H9 (cell line): ENCODE measurements at regions not wholly inside any gene's neighbourhood (a gene's known extent, or its start where the extent isn't known, plus 50 kb on each side); places are given as distances from the start of the nearest gene placed in this dataset.

Experiments
- DNase-seq: peaks from one replicate; pipeline ENCODE4 v3.0.0-alpha.2; 2017
- H2AFZ ChIP-seq: one replicate; pipeline ENCODE4 v1.6.1; 2013; ENCODE audit warnings: mild to moderate bottlenecking, low read length, control low read depth, moderate library complexity
- H2AK5ac ChIP-seq: 2 replicates; pipeline ENCODE4 v1.6.1; 2013; ENCODE audit warnings: low read length, control low read depth, mixed read lengths; ENCODE audit not compliant: insufficient read length
- H2BK120ac ChIP-seq: one replicate; pipeline ENCODE4 v1.6.1; 2013; ENCODE audit warnings: low read depth, mild to moderate bottlenecking, low read length, control low read depth, inconsistent platforms; ENCODE audit not compliant: poor library complexity, severe bottlenecking
- H2BK12ac ChIP-seq: 2 replicates; pipeline ENCODE4 v1.6.1; 2013; ENCODE audit warnings: low read length, control low read depth, mixed read lengths, low read depth; ENCODE audit not compliant: insufficient read length
- H2BK15ac ChIP-seq: 2 replicates; pipeline ENCODE4 v1.6.1; 2013; ENCODE audit warnings: low read depth, low read length, control low read depth
- H2BK20ac ChIP-seq: one replicate; pipeline ENCODE4 v1.6.1; 2013; ENCODE audit warnings: low read depth, mild to moderate bottlenecking, low read length, control low read depth, inconsistent platforms; ENCODE audit not compliant: poor library complexity, severe bottlenecking
- H2BK5ac ChIP-seq: 2 replicates; pipeline ENCODE4 v1.6.1; 2013; ENCODE audit warnings: low read length, control low read depth, mixed read lengths; ENCODE audit not compliant: insufficient read length
- H3K14ac ChIP-seq: 2 replicates; pipeline ENCODE4 v1.6.1; 2013; ENCODE audit warnings: low read length, control low read depth; ENCODE audit not compliant: insufficient read depth
- H3K18ac ChIP-seq: 2 replicates; pipeline ENCODE4 v1.6.1; 2013; ENCODE audit warnings: low read depth, mild to moderate bottlenecking, mixed read lengths, low read length, control low read depth; ENCODE audit not compliant: insufficient read length
- H3K23ac ChIP-seq: 2 replicates; pipeline ENCODE4 v1.6.1; 2013; ENCODE audit warnings: low read length, control low read depth, mixed read lengths, low read depth; ENCODE audit not compliant: insufficient read length
- H3K23me2 ChIP-seq: 2 replicates; pipeline ENCODE4 v1.6.1; 2013; ENCODE audit warnings: low read depth, mild to moderate bottlenecking, mixed read lengths, low read length, control low read depth; ENCODE audit not compliant: insufficient read length, poor library complexity, severe bottlenecking
- H3K27ac ChIP-seq: 2 replicates; pipeline ENCODE4 v1.5.1; 2013; ENCODE audit warnings: low read length, control low read depth, mixed read lengths, low read depth; ENCODE audit not compliant: insufficient read length
- H3K27me3 ChIP-seq: 2 replicates; pipeline ENCODE4 v1.6.1; 2013; ENCODE audit warnings: low read length, control low read depth, inconsistent platforms; ENCODE audit not compliant: insufficient read depth
- H3K4ac ChIP-seq: 2 replicates; pipeline ENCODE4 v1.6.1; 2013; ENCODE audit warnings: low read depth, mild to moderate bottlenecking, control low read depth, inconsistent platforms, low read length, moderate library complexity
- H3K4me1 ChIP-seq: 2 replicates; pipeline ENCODE4 v1.6.1; 2013; ENCODE audit warnings: low read length, control low read depth, inconsistent platforms; ENCODE audit not compliant: insufficient read depth
- H3K4me2 ChIP-seq: 2 replicates; pipeline ENCODE4 v1.6.1; 2013; ENCODE audit warnings: low read length, control low read depth, mixed read lengths; ENCODE audit not compliant: insufficient read length, insufficient read depth
- H3K56ac ChIP-seq: 2 replicates; pipeline ENCODE4 v1.6.1; 2013; ENCODE audit warnings: low read depth, mild to moderate bottlenecking, mixed read lengths, low read length, control low read depth; ENCODE audit not compliant: insufficient read length
- H3K79me1 ChIP-seq: 2 replicates; pipeline ENCODE4 v1.6.1; 2013; ENCODE audit warnings: low read depth, mild to moderate bottlenecking, moderate library complexity, low read length, control low read depth, inconsistent platforms; ENCODE audit not compliant: insufficient read depth, poor library complexity, severe bottlenecking
- H3K79me2 ChIP-seq: 2 replicates; pipeline ENCODE4 v1.6.1; 2013; ENCODE audit warnings: low read length, control low read depth, inconsistent platforms; ENCODE audit not compliant: insufficient read depth
- H3K9ac ChIP-seq: 2 replicates; pipeline ENCODE4 v1.6.1; 2013; ENCODE audit warnings: low read length, control low read depth, mixed read lengths; ENCODE audit not compliant: insufficient read length; ENCODE audit errors: extremely low read depth
- H3K9me3 ChIP-seq: one replicate; pipeline ENCODE4 v1.6.1; 2013; ENCODE audit warnings: low read depth, low read length, inconsistent platforms; ENCODE audit not compliant: control insufficient read depth
- H3T11ph ChIP-seq: one replicate; pipeline ENCODE4 v1.6.1; 2013; ENCODE audit warnings: mild to moderate bottlenecking, low read length, control low read depth, inconsistent platforms
- H4K20me1 ChIP-seq: one replicate; pipeline ENCODE4 v1.6.1; 2013; ENCODE audit not compliant: control insufficient read depth, insufficient read length, insufficient read depth
- H4K5ac ChIP-seq: 2 replicates; pipeline ENCODE4 v1.6.1; 2013; ENCODE audit warnings: low read depth, mild to moderate bottlenecking, mixed read lengths, low read length, control low read depth; ENCODE audit not compliant: insufficient read length
- H4K8ac ChIP-seq: replicated peaks from 2 replicates; pipeline ENCODE4 v1.6.1; 2013; ENCODE audit warnings: low read length, control low read depth, mixed read lengths, low read depth; ENCODE audit not compliant: insufficient read length
- H4K91ac ChIP-seq: 2 replicates; pipeline ENCODE4 v1.6.1; 2013; ENCODE audit warnings: low read depth, mild to moderate bottlenecking, moderate library complexity, mixed read lengths, low read length, control low read depth; ENCODE audit not compliant: insufficient read length
- H3K27ac Mint-ChIP-seq, 3 experiments: 2 replicates in 2 of 3; 3 replicates in 1 of 3; pipeline ENCODE4 v1.8.0; 2020 to 2021; ENCODE audit warnings: mixed read lengths in 3 of 3, mild to moderate bottlenecking in 1 of 3, moderate library complexity in 1 of 3
- H3K27me3 Mint-ChIP-seq: 2 replicates; pipeline ENCODE4 v1.8.0; 2021; ENCODE audit warnings: low read depth, mild to moderate bottlenecking, moderate library complexity, mixed read lengths
- H3K36me3 Mint-ChIP-seq, 3 experiments: 2 replicates in 2 of 3; 3 replicates in 1 of 3; pipeline ENCODE4 v1.8.0; 2020 to 2021; ENCODE audit warnings: low read depth in 3 of 3, mixed read lengths in 3 of 3; ENCODE audit not compliant: insufficient read depth in 1 of 3
- H3K4me1 Mint-ChIP-seq, 2 experiments: 2 replicates each; pipeline ENCODE4 v1.8.0; 2020; ENCODE audit warnings: mixed read lengths in 2 of 2
- H3K4me3 Mint-ChIP-seq, 2 experiments: 2 replicates in 1 of 2; 3 replicates in 1 of 2; pipeline ENCODE4 v1.8.0; 2020 to 2021; ENCODE audit warnings: mild to moderate bottlenecking in 2 of 2, mixed read lengths in 2 of 2, moderate library complexity in 1 of 2
- H3K9me3 Mint-ChIP-seq, 2 experiments: 2 replicates in 1 of 2; 3 replicates in 1 of 2; pipeline ENCODE4 v1.8.0; 2020; ENCODE audit warnings: mild to moderate bottlenecking in 2 of 2, mixed read lengths in 2 of 2, moderate library complexity in 1 of 2
- CTCF ChIP-seq: fragments of 200-600 bp; sonication (generic); conservative IDR thresholded peaks from 3 replicates; pipeline ENCODE4 v1.8.0; 2021; ENCODE audit warnings: antibody characterized with exemption, mild to moderate bottlenecking
- WGBS: extraction: QIAGEN DNeasy Blood & Tissue Kit; methylation state at CpG from one replicate; pipeline ENCODE4 v1.1.7; 2013; ENCODE audit warnings: missing lambda C conversion rate, low lambda C conversion rate, mixed read lengths; ENCODE audit not compliant: insufficient read length; ENCODE audit errors: extremely low coverage; 5-methylcytosine and 5-hydroxymethylcytosine counted together

- H3K79me2 ChIP-seq = no peaks in the 10 kb centered on the region
- H3K4me1 ChIP-seq = no peaks in the 10 kb centered on the region
- H3K9ac ChIP-seq = no peak overlapping the region
- WGBS = no CpG with 5 or more reads among the region's 1 CpG
- no peak for TF ChIP-seq CTCF
- H3K9me3 ChIP-seq = peaks cover 9% of the 10 kb centered on the region
- no peak overlapping the region for H2BK20ac ChIP-seq
- no peak overlapping the region for H3K4ac ChIP-seq
- H2BK12ac ChIP-seq = no peak overlapping the region
- H3K14ac ChIP-seq = no peak overlapping the region
- no peak overlapping the region for H3K23ac ChIP-seq
- H2BK5ac ChIP-seq = no peak overlapping the region
- no peaks in the 10 kb centered on the region for H3K27me3 ChIP-seq
- no peak overlapping the region for H3K56ac ChIP-seq
- H2BK15ac ChIP-seq = no peak overlapping the region
- peaks cover 13 to 18% of the 10 kb centered on the region in 2 experiments for H3K9me3 Mint-ChIP-seq
- H2BK120ac ChIP-seq = no peak overlapping the region
- H3K36me3 Mint-ChIP-seq = peaks cover 0 to 13% (median 8%) of the 10 kb centered on the region in 3 experiments; a peak in 5 of 7 replicates
- H3K4me1 Mint-ChIP-seq = no peaks in the 10 kb centered on the region
- H3K18ac ChIP-seq = no peak overlapping the region
- H3K4me2 ChIP-seq = no peak overlapping the region
- DNase-seq = no peak
- H3K23me2 ChIP-seq = no peaks in the 10 kb centered on the region
- no peak overlapping the region for H4K5ac ChIP-seq
- H2AFZ ChIP-seq = no peak overlapping the region
- H3K27me3 Mint-ChIP-seq = no peaks in the 10 kb centered on the region; the same call in 1 of the 2 replicates
- H3K4me3 Mint-ChIP-seq = no peak overlapping the region
- H2AK5ac ChIP-seq = no peak overlapping the region
- H3T11ph ChIP-seq = no peak overlapping the region
- no peak overlapping the region for H4K8ac ChIP-seq
- no peak overlapping the region for H4K91ac ChIP-seq
- no peak overlapping the region for H3K27ac Mint-ChIP-seq
- no peaks in the 10 kb centered on the region for H4K20me1 ChIP-seq
- H3K27ac ChIP-seq = no peak overlapping the region
- H3K79me1 ChIP-seq = no peaks in the 10 kb centered on the region
Measured at GRCh38 chr7:80047032-80047431, 87.6 kb upstream of the GNAI1 start.
